HEK293T (cell line): ENCODE measurements at regions not wholly inside any gene's neighbourhood (a gene's known extent, or its start where the extent isn't known, plus 50 kb on each side); places are given as distances from the start of the nearest gene placed in this dataset.
A peak's percentile ranks its signal among the peaks of the same experiment; 100 is the strongest.

ENCODE experiments used
- CTCF ChIA-PET: fragments of 350-600 bp; formaldehyde crosslinking; extraction: SDS; loops from one replicate; lab custom pipeline; 2021; ENCODE audit warnings: antibody characterized with exemption, inconsistent platforms; lab: Yijun Ruan, JAX
- POLR2A ChIA-PET: fragments of 350-600 bp; formaldehyde crosslinking; extraction: SDS; loops from one replicate; lab custom pipeline; 2020; ENCODE audit warnings: antibody characterized with exemption, inconsistent platforms; lab: Yijun Ruan, JAX
- DNase-seq: peaks from one replicate; pipeline ENCODE4 v3.0.0; 2012; ENCODE audit warnings: mixed read lengths; ENCODE audit errors: extremely low spot score
- ARNT ChIP-seq: fragments of 450-650 bp; IDR thresholded peaks from 2 replicates; pipeline ENCODE4 v1.6.1; 2017; ENCODE audit warnings: mild to moderate bottlenecking
- BHLHE40 ChIP-seq: fragments of 450-650 bp; IDR thresholded peaks from 2 replicates; pipeline ENCODE4 v1.6.1; 2016; ENCODE audit warnings: mild to moderate bottlenecking, moderate library complexity, borderline replicate concordance
- CTBP1 ChIP-seq: fragments of 450-650 bp; IDR thresholded peaks from 2 replicates; pipeline ENCODE4 v1.6.1; 2016; ENCODE audit warnings: borderline replicate concordance
- ELF4 ChIP-seq: fragments of 450-650 bp; IDR thresholded peaks from 2 replicates; pipeline ENCODE4 v1.6.1; 2017; ENCODE audit warnings: antibody characterized with exemption
- FOXA1 ChIP-seq: fragments of 450-650 bp; IDR thresholded peaks from 2 replicates; pipeline ENCODE4 v1.6.1; 2016; ENCODE audit warnings: mild to moderate bottlenecking
- FOXK2 ChIP-seq: fragments of 450-650 bp; IDR thresholded peaks from 2 replicates; pipeline ENCODE4 v1.6.1; 2016; ENCODE audit warnings: mild to moderate bottlenecking
- FOXM1 ChIP-seq: fragments of 450-650 bp; IDR thresholded peaks from 2 replicates; pipeline ENCODE4 v1.6.1; 2017; ENCODE audit warnings: mild to moderate bottlenecking, borderline replicate concordance
- HDGF ChIP-seq: fragments of 450-650 bp; IDR thresholded peaks from 2 replicates; pipeline ENCODE4 v1.6.1; 2017; ENCODE audit warnings: antibody characterized with exemption, borderline replicate concordance
- L3MBTL2 ChIP-seq: fragments of 450-650 bp; conservative IDR thresholded peaks from 2 replicates; pipeline ENCODE4 v1.6.1; 2016; ENCODE audit warnings: mild to moderate bottlenecking
- LEF1 ChIP-seq: fragments of 450-650 bp; IDR thresholded peaks from 2 replicates; pipeline ENCODE4 v1.6.1; 2017; ENCODE audit warnings: mild to moderate bottlenecking, borderline replicate concordance
- NFRKB ChIP-seq: fragments of 450-650 bp; IDR thresholded peaks from 2 replicates; pipeline ENCODE4 v1.6.1; 2016; ENCODE audit warnings: mild to moderate bottlenecking, moderate library complexity
- SP1 ChIP-seq: fragments of 450-650 bp; IDR thresholded peaks from 2 replicates; pipeline ENCODE4 v1.6.1; 2017
- SUZ12 ChIP-seq: fragments of 450-650 bp; IDR thresholded peaks from 2 replicates; pipeline ENCODE4 v1.6.1; 2016; ENCODE audit warnings: mild to moderate bottlenecking
- TARDBP ChIP-seq: fragments of 450-650 bp; IDR thresholded peaks from 2 replicates; pipeline ENCODE4 v1.6.1; 2016
- ZNF384 ChIP-seq: fragments of 450-650 bp; IDR thresholded peaks from 2 replicates; pipeline ENCODE4 v1.6.1; 2016
- TF ChIP-seq, protein P1 (sequence below): fragments of 450-650 bp; IDR thresholded peaks from 2 replicates; pipeline ENCODE4 v1.6.1; 2016

DNA sequence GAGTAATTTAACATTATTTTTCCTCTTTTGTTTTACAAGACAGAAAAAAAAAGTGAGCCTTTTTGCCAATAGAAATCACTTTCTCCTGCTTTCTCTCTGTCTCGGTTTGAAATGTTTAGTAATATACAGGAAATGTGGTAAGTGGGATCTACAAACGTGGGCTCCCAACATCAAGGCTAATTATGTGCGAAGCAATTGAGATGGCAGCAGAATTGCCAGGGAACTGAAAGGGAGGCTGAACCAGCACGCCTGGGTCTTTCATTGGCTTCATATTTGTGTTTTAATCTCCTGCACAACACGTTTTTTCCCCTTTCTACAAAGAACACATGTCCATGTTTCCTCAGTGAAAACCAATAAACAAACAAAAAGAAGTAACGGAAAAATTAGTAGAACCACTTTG lies 743.9 kb upstream of the SOX9 start:
- DNase-seq, result no peak
- ChIA-PET POLR2A (no interaction called here), CTCF (no interaction called here)
- TF ChIP-seq FOXM1, result no peak
- no peak for TF ChIP-seq ARNT
- TF ChIP-seq ZNF384, result no peak
- TF ChIP-seq ELF4, result no peak
- TF ChIP-seq CTBP1, result no peak
- no peak for TF ChIP-seq LEF1
- no peak for TF ChIP-seq HDGF
- TF ChIP-seq SUZ12, result no peak

DNA sequence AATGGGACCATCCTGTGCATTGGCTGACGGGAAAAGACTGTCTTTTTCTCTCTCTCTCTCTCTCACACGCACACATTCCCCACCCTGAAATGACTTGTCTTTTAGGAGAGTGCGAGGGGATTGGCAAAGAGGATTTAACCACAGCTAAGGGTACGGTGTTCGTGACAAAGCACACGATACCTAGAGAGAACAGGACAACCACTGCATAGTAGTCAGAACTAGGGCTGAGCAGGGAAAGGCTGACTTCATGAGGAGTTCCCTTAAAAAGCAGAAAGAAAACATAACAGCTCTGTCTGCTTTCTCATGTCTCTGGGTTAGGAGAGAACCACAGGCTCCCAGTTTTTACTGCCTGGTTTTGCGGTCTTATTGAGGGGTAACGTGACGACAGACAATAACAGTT lies 742.8 kb upstream of the SOX9 start:
- TF ChIP-seq HDGF (no peak), ZNF384 (no peak), L3MBTL2 (0 out of 2 replicates have a peak, but pooled peaks have one; percentile 17)
- TF ChIP-seq, protein P1, sequence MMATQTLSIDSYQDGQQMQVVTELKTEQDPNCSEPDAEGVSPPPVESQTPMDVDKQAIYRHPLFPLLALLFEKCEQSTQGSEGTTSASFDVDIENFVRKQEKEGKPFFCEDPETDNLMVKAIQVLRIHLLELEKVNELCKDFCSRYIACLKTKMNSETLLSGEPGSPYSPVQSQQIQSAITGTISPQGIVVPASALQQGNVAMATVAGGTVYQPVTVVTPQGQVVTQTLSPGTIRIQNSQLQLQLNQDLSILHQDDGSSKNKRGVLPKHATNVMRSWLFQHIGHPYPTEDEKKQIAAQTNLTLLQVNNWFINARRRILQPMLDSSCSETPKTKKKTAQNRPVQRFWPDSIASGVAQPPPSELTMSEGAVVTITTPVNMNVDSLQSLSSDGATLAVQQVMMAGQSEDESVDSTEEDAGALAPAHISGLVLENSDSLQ, result no peak
- CTCF ChIA-PET, result interaction anchor here (1.1 kb wide), 1 partner anchor 83 kb away, joined by 3 read pairs; no protein-coding TSS in a partner anchor
- POLR2A ChIA-PET, result no interaction called here
- DNase-seq, result no peak

DNA sequence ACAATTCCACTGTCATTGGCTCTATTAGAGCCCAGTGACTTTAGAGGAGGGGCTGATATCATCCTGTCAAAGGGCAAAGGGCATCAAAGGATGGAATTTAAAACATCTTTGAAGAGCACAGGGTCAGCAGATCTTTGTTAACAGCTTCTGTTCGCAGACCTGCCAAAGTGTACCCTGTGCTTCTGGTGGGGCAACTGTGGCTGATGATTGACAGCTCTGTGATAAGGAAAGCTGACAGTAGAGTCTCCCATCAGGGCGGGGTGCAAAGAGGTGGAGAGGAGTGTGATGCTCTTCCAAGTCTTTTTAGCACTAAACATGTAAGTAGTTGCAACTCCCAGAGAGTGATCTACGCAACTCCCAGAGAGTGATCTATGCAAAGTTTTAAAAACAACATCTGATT lies 742.1 kb upstream of the SOX9 start:
- POLR2A ChIA-PET, result no interaction called here
- CTCF ChIA-PET, result interaction anchor here (1.1 kb wide), 1 partner anchor 82 kb away, joined by 3 read pairs; no protein-coding TSS in a partner anchor

DNA sequence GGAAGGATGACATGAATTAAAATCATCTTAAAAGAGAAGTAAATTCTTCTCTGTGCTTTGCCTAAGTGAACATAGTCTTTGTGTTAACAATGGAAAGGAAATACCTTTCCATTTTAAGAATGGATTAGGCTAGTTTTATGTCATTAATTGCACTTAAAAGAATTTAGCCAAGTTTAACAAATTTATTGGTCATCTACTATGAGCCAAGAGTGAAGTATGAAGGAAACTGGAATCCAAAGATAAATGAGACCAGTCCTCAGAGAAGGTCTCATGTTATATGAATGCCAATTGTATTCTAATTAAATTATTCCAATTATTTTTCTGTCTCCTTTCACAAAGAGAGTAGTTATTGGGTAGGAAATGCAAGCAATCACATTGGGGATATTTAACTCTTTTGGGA lies 741.3 kb upstream of the SOX9 start:
- DNase-seq, result no peak
- POLR2A ChIA-PET, result no interaction called here
- CTCF ChIA-PET, result interaction anchor here (1.5 kb wide), 1 partner anchor 19 kb away, joined by 4 read pairs; no protein-coding TSS in a partner anchor
- TF ChIP-seq ARNT, result no peak
- TF ChIP-seq LEF1, result no peak
- TF ChIP-seq CTBP1, result no peak
- no peak for TF ChIP-seq L3MBTL2
- TF ChIP-seq TARDBP, result no peak
- no peak for TF ChIP-seq HDGF
- TF ChIP-seq FOXK2, result no peak
- no peak for TF ChIP-seq SUZ12
- TF ChIP-seq SP1, result no peak
- TF ChIP-seq ELF4, result no peak
- no peak for TF ChIP-seq ZNF384
- TF ChIP-seq FOXA1, result no peak
- TF ChIP-seq, protein P1, result no peak
- no peak for TF ChIP-seq NFRKB
- TF ChIP-seq BHLHE40, result no peak
- TF ChIP-seq FOXM1, result no peak

More for the DNA sequence above, 742.1 kb upstream of the SOX9 start:
- TF ChIP-seq LEF1 (no peak), FOXA1 (no peak), ZNF384 (no peak), SP1 (no peak), CTBP1 (no peak)
- TF ChIP-seq, protein P1, result peak; percentile 86
- DNase-seq, result no peak

DNA sequence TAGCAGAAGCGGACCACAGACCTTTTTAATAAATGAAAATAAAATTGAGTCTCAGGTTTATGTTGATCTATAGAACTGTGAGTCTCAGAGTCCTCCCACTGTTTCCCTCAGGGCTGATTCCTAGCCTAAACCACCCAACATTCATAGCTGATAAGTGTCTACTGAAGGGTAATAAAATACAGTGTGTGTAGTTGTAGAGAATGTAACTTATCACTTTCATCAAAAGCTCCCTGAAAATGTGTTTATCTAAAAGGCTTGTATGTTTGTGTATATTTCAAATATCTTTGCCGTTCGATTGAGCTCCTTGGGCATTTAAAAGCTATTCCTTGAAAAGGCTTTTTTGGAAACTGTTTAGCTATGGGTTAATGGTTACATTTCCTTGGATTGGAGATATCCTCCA lies 740.3 kb upstream of the SOX9 start:
- CTCF ChIA-PET, result interaction anchor here (1.3 to 1.5 kb wide), 2 partner anchors 9 to 18 kb away, joined by 4 read pairs; no protein-coding TSS in a partner anchor
- DNase-seq, result no peak
- TF ChIP-seq NFRKB (no peak), SP1 (no peak), ZNF384 (no peak), LEF1 (no peak), FOXK2 (no peak), L3MBTL2 (no peak), ARNT (no peak), SUZ12 (no peak), HDGF (no peak), FOXA1 (no peak), ELF4 (no peak), BHLHE40 (no peak), CTBP1 (no peak), FOXM1 (no peak)
- TF ChIP-seq, protein P1, result no peak
- POLR2A ChIA-PET, result interaction anchor here (1.2 kb wide), 1 partner anchor 60 kb away, joined by 6 read pairs; no protein-coding TSS in a partner anchor

DNA sequence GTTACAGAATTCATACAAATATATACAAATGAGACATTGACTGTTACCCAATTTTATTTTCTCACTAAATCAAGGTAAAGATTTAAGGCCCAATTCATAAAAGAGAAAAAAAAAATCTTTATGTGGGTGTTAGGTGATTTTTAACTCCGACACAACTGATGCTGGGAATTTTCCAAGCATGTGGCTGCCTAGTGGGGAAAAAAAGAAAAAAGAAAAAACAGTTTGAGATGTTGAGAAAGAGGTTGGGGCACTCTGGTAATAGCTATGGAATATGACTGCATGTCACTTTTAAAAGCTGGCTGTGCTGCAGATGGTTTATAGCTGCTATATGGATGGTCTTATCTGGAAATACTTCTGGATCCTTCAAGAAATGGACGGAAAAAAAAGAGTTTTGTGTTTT lies 739.9 kb upstream of the SOX9 start:
- DNase-seq, result no peak
- TF ChIP-seq SP1, result no peak
- TF ChIP-seq HDGF, result no peak
- no peak for TF ChIP-seq FOXK2
- POLR2A ChIA-PET, result interaction anchor here (1.2 kb wide), 1 partner anchor 59 kb away, joined by 6 read pairs; no protein-coding TSS in a partner anchor
- CTCF ChIA-PET, result interaction anchor here (0.6 to 1.5 kb wide), 3 partner anchors 8 to 1618 kb away, joined by 3 to 4 read pairs (median 4); no protein-coding TSS in a partner anchor
